ENCODE measurements at regions not wholly inside any gene's neighbourhood (a gene's known extent, or its start where the extent isn't known, plus 50 kb on each side); places are given as distances from the start of the nearest gene placed in this dataset.

- DNase-seq (ENCODE audit: low spot score in 2 of 2), result no peak
These were observed 194.6 kb upstream of the SYT4 start for GRCh38 chr18:43471873-43472272.

DNA sequence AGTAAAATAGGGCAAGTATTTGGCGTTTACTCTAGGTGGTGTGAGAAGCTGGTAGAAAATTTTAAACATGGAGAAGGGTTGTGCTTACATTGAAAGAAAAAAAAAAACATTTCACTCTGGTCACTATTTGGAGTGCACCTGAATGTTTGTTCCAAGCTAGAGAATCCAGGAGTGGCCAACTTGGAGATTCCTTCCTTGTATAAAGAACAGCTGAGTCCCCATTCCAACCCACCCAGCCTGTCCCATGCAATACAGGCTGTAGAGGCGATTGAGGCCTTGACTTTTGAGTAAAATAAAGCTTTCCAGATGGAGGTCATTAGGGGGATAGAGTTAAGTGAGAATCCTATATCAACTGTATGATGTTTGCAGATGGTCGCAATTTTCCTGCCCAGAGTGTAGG, 203.8 kb upstream of the SYT4 start:
- FAIRE-seq (no peak), DNase-seq (ENCODE audit: low spot score in 2 of 2) (no peak)

More at GRCh38 chr18:43471873-43472272, 194.6 kb upstream of the SYT4 start:
- no peak for FAIRE-seq

DNA sequence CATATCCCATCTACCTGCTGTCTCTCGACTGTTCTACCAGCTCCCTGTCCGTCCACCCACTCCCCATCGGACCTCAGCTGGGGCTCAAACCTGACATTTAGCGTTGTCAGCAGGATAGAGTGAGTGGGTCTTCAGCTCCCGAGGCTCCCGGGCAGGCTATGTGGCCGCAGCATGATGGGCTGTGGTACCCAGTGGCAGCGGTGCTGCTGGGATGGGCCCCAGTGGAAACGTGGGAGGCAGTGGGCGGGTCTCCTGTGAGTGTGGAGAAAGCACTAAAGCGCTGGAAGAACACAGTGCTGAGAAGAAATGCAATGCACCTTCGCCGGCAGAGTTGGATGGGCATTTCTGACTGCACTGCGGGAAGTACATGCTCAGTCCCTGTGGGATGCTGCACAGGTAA, 204.8 kb upstream of the SYT4 start:
- no peak for FAIRE-seq

GRCh38 chr18:43482600-43482999, 205.3 kb upstream of the SYT4 start:
- no peak for DNase-seq (ENCODE audit: low spot score in 2 of 2)
- no peak for FAIRE-seq

More for the DNA sequence above, 204.8 kb upstream of the SYT4 start:
- DNase-seq (ENCODE audit: low spot score in 2 of 2), result no peak

DNA sequence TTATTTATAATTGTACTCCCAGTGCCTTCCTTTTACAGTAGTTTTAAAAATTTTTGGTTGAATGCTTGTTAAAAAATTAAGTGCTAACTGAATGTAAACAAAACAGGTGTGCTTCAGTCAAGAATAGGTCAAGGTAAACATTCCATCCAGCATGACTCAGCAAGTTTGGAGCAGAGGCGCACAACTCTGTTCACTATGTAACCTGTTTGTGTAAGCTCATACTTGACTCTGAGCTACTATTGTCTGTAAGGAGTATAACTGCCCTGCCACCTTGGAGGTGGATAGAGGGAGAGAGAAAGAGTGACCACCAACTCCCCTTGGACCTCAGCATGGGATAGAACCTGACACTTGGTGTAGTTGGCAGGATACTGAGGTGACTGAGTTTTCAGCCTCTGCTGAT, 207.4 kb upstream of the SYT4 start:
- DNase-seq (ENCODE audit: low spot score in 2 of 2) (no peak), FAIRE-seq (no peak)

DNA sequence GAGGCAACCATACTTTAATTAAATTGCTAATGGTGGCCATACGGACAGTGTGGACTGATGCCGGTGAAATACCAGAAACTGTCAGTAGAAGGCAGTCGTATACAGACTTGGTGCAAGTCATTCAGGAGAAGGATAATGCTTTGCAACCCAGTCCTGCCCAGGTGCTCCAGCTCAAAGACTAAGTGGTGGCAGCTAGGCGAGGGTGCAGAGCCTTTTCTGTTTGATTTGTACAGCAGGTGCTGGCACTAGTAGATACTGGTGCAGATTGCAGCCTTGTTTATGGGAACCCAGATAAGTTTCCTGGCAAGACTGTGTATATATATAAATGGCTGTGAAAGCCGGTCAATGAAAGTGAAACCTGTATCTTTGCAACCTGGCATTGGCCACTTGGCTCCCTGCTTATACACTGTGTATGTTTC, 208.3 kb upstream of the SYT4 start:
- no peak for DNase-seq (ENCODE audit: low spot score in 2 of 2)
- no peak for FAIRE-seq

DNA sequence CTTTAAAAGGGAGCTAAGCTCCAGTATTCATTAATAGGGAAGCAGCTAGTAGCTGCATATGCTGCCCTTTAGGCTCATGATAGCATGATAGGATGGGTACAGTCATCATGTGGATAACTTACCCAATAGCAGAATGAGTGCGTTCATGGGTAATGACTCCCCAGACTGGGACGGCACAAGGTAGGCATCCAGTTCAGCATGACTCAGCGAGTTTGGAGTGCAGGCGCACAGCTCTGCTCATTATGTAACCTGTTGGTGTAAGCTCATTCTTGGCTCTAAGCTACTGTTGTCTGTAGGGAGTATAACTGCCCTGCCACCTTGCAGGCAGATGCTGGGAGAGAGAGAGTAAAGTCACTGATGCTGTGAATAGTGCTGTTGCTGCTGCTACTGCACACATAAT, 209.2 kb upstream of the SYT4 start:
- DNase-seq (ENCODE audit: low spot score in 2 of 2) (no peak), FAIRE-seq (no peak)

GRCh38 chr18:43501099-43501498, 223.8 kb upstream of the SYT4 start:
- DNase-seq (ENCODE audit: low spot score in 2 of 2) (no peak), FAIRE-seq (no peak)

DNA sequence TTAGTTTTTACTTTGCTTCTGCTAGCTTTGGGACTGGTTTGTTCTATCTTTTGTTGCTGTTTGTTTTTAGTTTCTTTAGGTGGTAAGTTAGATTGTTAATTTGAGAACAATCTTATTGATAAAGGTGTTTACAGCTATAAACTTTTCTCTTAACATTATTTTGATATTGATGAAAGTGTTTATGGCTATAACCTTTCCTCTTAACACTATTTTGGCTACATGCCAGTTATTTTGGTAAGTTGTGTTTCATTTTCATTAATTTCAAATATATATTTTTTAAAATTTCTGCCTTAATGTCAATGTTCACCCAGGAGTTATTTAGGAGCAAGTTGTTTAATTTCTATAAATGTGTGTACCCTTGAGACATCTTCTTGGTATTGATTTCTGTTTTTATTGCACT, 229.6 kb upstream of the SYT4 start:
- FAIRE-seq (no peak), DNase-seq (ENCODE audit: low spot score in 2 of 2) (no peak)

DNA sequence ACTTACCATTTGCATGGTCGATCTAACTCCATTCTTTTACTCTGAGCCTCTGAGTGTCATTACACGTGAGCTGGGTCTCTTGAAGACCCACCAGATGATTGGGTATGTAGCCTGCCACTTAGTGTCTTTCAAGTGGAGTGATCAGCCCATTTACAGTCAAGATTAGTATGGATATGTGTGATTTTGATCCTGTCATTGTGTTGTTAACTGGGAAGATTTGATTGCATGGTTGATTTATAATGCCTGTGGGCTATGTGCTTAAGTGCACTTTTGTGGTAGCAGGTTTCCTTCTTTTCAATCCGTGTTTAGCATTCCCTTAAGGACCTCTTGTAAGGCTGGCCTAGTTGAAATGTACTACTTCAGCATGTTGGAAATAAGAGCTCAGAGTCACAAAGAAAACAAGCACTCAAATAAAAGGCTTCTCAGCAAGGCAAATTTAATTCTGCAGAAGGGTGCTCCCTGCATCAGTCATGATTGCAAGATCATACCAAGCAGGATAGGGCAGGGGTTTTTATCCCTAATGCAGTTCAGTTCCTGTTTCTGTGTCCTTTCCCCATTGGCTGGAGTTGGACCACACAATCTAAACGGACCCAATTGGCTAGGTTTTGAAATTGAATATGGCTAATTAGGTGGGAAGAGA, 230.7 kb upstream of the SYT4 start:
- FAIRE-seq (no peak), DNase-seq (ENCODE audit: low spot score in 2 of 2) (no peak)

DNA sequence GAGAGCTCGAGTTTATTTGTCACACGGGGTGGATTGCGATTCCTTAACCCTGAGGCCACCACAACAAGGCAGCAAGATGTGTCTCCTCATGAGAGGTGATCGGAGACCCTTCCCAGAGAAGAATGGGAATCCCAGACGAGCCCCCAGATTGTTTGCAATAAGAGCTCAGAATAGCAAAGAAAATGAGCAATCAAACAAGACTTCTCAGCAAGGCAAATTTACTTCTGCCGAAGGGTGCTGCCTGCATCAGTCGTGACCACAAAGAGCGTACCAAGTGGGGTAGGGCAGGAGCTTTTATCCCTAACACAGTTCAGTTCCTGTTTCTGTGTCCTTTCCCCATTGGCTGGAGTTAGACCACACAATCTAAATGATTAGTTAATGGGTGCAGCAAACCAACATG, 237.5 kb upstream of the SYT4 start:
- FAIRE-seq (no peak), DNase-seq (ENCODE audit: low spot score in 2 of 2) (no peak)

GRCh38 chr18:43515481-43515880, 238.2 kb upstream of the SYT4 start:
- DNase-seq (ENCODE audit: low spot score in 2 of 2) (no peak), FAIRE-seq (no peak)

DNA sequence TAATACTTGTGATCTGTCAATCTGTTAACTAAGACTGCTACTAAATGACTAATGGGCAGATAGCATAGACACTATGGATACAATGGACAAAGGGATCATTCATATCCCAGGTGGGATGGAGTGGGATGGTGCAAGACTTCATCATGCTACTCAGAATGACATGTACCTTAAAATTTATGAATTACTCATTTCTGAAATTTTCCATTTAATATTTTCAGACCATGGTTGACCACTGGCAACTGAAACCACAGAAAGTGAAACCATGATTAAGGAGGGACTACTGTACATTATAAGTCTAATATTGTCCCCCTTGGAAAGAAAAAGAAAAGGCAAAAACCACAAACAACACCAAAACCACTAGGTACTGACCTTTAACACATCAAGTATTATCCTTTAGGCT, 247.0 kb upstream of the SYT4 start:
- DNase-seq (ENCODE audit: low spot score in 2 of 2), result no peak
- FAIRE-seq, result no peak

DNA sequence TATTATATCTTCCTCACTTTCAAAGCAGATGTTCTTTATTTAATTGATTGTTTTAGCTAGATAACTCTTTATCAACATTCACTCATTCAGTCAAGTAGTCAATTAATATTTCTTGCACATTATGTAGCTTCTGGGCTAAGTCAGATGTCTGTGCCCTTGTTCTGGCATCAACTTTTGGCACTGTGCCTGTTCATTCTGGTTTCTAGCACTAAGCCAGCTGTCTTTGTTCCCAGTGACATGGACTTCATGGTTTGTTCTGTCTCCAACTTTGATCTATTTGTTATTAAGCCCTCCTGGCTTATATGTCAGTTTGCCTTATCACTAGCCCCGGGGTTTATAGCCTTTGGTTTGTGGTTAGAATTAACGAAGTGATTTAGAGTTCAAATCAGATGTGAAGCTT, 247.9 kb upstream of the SYT4 start:
- FAIRE-seq, result no peak
- no peak for DNase-seq (ENCODE audit: low spot score in 2 of 2)

GRCh38 chr18:43526426-43527145, 249.3 kb upstream of the SYT4 start:
- no peak for DNase-seq (ENCODE audit: low spot score in 2 of 2)
- FAIRE-seq, result no peak

DNA sequence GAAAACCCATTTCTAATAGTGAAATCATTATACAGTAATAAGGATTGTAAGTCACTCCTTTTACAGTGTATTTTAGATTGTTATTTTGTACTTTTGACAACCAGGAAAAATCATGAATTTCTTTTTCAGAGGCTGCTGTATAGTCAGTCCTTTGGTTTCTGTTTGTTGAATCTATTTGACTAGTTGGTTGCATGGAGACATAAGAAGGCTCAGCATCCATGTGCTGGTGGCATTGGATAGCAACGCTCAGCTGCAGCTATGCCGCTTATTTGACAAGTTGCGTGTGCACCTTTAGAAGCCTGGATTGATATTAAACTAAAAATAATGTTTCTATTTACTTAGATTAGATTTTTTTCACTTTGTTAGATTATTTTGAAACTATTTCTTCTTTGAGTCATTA, 254.1 kb upstream of the SYT4 start:
- DNase-seq (ENCODE audit: low spot score in 2 of 2), result no peak
- no peak for FAIRE-seq

GRCh38 chr18:43533371-43533770, 256.1 kb upstream of the SYT4 start:
- FAIRE-seq, result no peak
- no peak for DNase-seq (ENCODE audit: low spot score in 2 of 2)

GRCh38 chr18:43534511-43534910, 257.2 kb upstream of the SYT4 start:
- FAIRE-seq, result no peak
- DNase-seq (ENCODE audit: low spot score in 2 of 2), result no peak

DNA sequence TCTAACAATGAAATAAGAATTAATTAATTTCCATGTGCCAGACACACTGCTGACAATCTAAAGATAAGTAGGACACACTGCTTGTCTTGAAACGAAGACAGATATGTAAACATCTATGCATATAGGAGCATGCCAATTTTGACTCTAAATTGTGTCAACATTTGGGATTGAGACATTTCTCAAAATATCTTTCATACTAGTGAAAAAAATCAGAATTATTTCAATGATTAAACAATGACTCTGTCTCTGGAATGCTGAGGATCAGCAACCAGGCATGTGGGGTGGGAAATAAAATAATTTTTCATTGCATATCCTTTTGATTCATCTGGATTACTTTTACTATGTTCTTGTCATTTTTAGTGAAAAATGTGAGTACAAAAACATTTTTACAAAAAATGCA, 262.6 kb upstream of the SYT4 start:
- DNase-seq (ENCODE audit: low spot score in 2 of 2) (no peak), FAIRE-seq (no peak)

GRCh38 chr18:43542016-43542415, 264.7 kb upstream of the SYT4 start:
- DNase-seq (ENCODE audit: low spot score in 2 of 2) (no peak), FAIRE-seq (no peak)

DNA sequence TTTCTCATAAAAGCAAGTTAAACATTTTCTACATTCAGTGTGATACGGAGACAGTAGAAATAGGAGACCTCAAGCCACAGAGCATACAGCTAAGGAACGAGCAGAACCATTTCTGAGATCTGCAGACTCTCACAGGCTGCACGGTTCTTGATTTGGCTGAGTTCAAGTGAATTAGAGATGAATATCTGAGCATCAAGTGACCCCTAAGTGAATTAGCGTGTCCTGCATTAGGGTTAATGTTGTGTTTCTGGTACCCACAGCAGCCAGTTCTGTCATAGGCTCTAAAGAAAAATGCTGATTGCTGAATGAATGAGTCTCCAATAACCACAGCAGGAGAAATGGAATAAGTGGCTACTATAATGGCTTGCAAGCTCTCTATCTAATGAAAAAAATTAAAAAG, 265.9 kb upstream of the SYT4 start:
- FAIRE-seq, result no peak
- no peak for DNase-seq (ENCODE audit: low spot score in 2 of 2)

DNA sequence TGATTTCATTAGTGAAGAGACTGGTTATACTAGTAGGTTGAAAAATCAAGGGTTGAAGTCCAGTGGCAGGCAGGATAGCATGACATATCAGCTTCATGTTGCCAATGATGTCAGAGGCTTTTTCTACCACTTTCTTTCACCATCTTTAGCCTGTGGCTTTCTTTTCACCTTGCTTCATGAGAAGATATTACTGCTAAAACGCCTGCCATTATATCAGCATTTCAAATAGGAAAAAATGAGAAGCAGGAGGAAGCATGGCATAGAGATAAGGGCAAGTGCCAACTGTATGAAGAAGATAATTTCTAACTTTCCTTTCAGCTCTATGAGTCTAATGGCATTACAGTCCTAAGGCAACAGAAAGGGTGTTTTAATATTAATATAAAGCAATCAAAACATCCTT, 270.2 kb upstream of the SYT4 start:
- DNase-seq (ENCODE audit: low spot score in 2 of 2), result no peak
- no peak for FAIRE-seq

DNA sequence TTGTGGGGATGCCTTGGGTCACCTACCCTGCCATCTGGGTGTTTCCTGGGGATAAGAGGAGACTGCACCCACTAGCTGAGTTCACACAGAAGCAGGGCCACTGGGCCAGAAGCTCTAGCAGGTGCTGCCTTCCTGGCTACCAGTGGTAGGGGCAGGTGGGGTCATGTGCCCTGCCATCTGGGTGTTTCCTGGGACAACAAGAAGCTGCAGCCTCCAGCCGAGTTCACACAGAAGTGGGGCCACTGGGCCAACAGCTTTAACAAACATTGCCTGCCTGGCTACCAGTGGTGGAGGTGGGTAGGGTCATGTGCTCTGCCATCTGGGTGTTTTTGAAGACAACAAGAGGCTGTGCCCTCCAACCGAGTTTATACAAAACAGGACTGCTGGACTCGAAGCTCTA, 282.2 kb upstream of the SYT4 start:
- FAIRE-seq (no peak), DNase-seq (ENCODE audit: low spot score in 2 of 2) (no peak)
